ENCODE measurements at regions not wholly inside any gene's neighbourhood (a gene's known extent, or its start where the extent isn't known, plus 50 kb on each side); places are given as distances from the start of the nearest gene placed in this dataset.

- Histone ChIP-seq H3K4me3 (replicated peaks; ENCODE audit: low read depth, low read length) (no peak overlapping the region), H3K27me3 (replicated peaks; ENCODE audit: control insufficient read depth, insufficient read depth, low read length) (no peaks in the 10 kb centered on the region), H3K36me3 (ENCODE audit: control insufficient read depth, insufficient read depth, low read length) (no peaks in the 10 kb centered on the region)
- no peak for DNase-seq (ENCODE audit: extremely low read depth, insufficient read length)
- TF ChIP-seq CTCF (IDR thresholded peaks at IDR 0.05; ENCODE audit: insufficient read depth, low read length, poor library complexity, severe bottlenecking) = no peak
Measured at GRCh38 chr13:34307607-34308006, 489.7 kb downstream of the RFC3 start.

- no peak for TF ChIP-seq CTCF (IDR thresholded peaks at IDR 0.05; ENCODE audit: insufficient read depth, low read length, poor library complexity, severe bottlenecking)
Measured at GRCh38 chr13:34308725-34309124, 490.8 kb downstream of the RFC3 start.

GRCh38 chr13:34310539-34310938 is 492.6 kb downstream of the RFC3 start:
- TF ChIP-seq CTCF (IDR thresholded peaks at IDR 0.05; ENCODE audit: insufficient read depth, low read length, poor library complexity, severe bottlenecking) = no peak
- no peak for DNase-seq (ENCODE audit: extremely low read depth, insufficient read length)
- no peaks in the 10 kb centered on the region for H3K36me3 ChIP-seq (ENCODE audit: control insufficient read depth, insufficient read depth, low read length)
- no peaks in the 10 kb centered on the region for H3K27me3 ChIP-seq (replicated peaks; ENCODE audit: control insufficient read depth, insufficient read depth, low read length)
- no peak overlapping the region for H3K4me3 ChIP-seq (replicated peaks; ENCODE audit: low read depth, low read length)

More at GRCh38 chr13:34308725-34309124, 490.8 kb downstream of the RFC3 start:
- DNase-seq (ENCODE audit: extremely low read depth, insufficient read length) = no peak
- Histone ChIP-seq H3K4me3 (replicated peaks; ENCODE audit: low read depth, low read length) (no peak overlapping the region), H3K36me3 (ENCODE audit: control insufficient read depth, insufficient read depth, low read length) (no peaks in the 10 kb centered on the region), H3K27me3 (replicated peaks; ENCODE audit: control insufficient read depth, insufficient read depth, low read length) (no peaks in the 10 kb centered on the region)

GRCh38 chr13:34311251-34311650 is 493.3 kb downstream of the RFC3 start:
- Histone ChIP-seq H3K36me3 (ENCODE audit: control insufficient read depth, insufficient read depth, low read length) (no peaks in the 10 kb centered on the region), H3K27me3 (replicated peaks; ENCODE audit: control insufficient read depth, insufficient read depth, low read length) (no peaks in the 10 kb centered on the region), H3K4me3 (replicated peaks; ENCODE audit: low read depth, low read length) (no peak overlapping the region)
- DNase-seq (ENCODE audit: extremely low read depth, insufficient read length) = no peak
- TF ChIP-seq CTCF (IDR thresholded peaks at IDR 0.05; ENCODE audit: insufficient read depth, low read length, poor library complexity, severe bottlenecking) = no peak

GRCh38 chr13:34312578-34312977 is 494.6 kb downstream of the RFC3 start:
- DNase-seq (ENCODE audit: extremely low read depth, insufficient read length) = no peak
- H3K27me3 ChIP-seq (replicated peaks; ENCODE audit: control insufficient read depth, insufficient read depth, low read length) = no peaks in the 10 kb centered on the region
- no peak overlapping the region for H3K4me3 ChIP-seq (replicated peaks; ENCODE audit: low read depth, low read length)
- no peak for TF ChIP-seq CTCF (IDR thresholded peaks at IDR 0.05; ENCODE audit: insufficient read depth, low read length, poor library complexity, severe bottlenecking)
- no peaks in the 10 kb centered on the region for H3K36me3 ChIP-seq (ENCODE audit: control insufficient read depth, insufficient read depth, low read length)

- no peak for TF ChIP-seq CTCF (IDR thresholded peaks at IDR 0.05; ENCODE audit: insufficient read depth, low read length, poor library complexity, severe bottlenecking)
- Histone ChIP-seq H3K36me3 (ENCODE audit: control insufficient read depth, insufficient read depth, low read length) (no peaks in the 10 kb centered on the region), H3K4me3 (replicated peaks; ENCODE audit: low read depth, low read length) (no peak overlapping the region), H3K27me3 (replicated peaks; ENCODE audit: control insufficient read depth, insufficient read depth, low read length) (no peaks in the 10 kb centered on the region)
- DNase-seq (ENCODE audit: extremely low read depth, insufficient read length) = no peak
Measured at GRCh38 chr13:34320084-34320483, 502.1 kb downstream of the RFC3 start.
